Testis (tissue), 2 donors: ENCODE measurements at regions not wholly inside any gene's neighbourhood (a gene's known extent, or its start where the extent isn't known, plus 50 kb on each side); places are given as distances from the start of the nearest gene placed in this dataset.

Experiments
- DNase-seq: peaks from one replicate; pipeline ENCODE4 v3.0.0-alpha.2; 2019
- H3K27ac ChIP-seq, 2 donors: fragments of 200-600 bp; sonication (generic); one replicate each; pipeline ENCODE4 v1.5.1; 2019
- H3K27me3 ChIP-seq: fragments of 200-600 bp; sonication (generic); one replicate; pipeline ENCODE4 v1.5.1; 2019
- H3K36me3 ChIP-seq: fragments of 200-600 bp; sonication (generic); one replicate; pipeline ENCODE4 v1.5.1; 2017; ENCODE audit warnings: low read depth; ENCODE audit errors: missing control alignments
- H3K4me1 ChIP-seq: fragments of 200-600 bp; sonication (generic); one replicate; pipeline ENCODE4 v1.5.1; 2019
- H3K4me3 ChIP-seq, 2 donors: fragments of 200-600 bp; sonication (generic); one replicate each; pipeline ENCODE4 v1.5.1; 2017 to 2019
- H3K9me3 ChIP-seq: fragments of 200-600 bp; sonication (generic); one replicate; pipeline ENCODE4 v1.5.1; 2017
- POLR2A ChIP-seq: fragments of 450-650 bp; IDR thresholded peaks from one replicate; pipeline ENCODE4 v1.6.1; 2017; ENCODE audit warnings: antibody characterized with exemption, mild to moderate bottlenecking, moderate library complexity
- WGBS, 2 donors: methylation state at CpG; one replicate each; pipeline ENCODE4 v1.1.5; 2018; 5-methylcytosine and 5-hydroxymethylcytosine counted together
- intact Hi-C: fragments of 100-400 bp; cut with DNase I; formaldehyde crosslinking; loops from one replicate; pipeline ENCODE4 v1.15.1; 2023; ENCODE audit warnings: low total_unique reads
- TF ChIP-seq, protein P1 (sequence below), 3 experiments: fragments of 450-650 bp in 2 of 3; fragments of 200-600 bp in 1 of 3; sonication (generic) in 1 of 3; IDR thresholded peaks; one replicate each; pipeline ENCODE4 v1.5.1; 2016 to 2019; ENCODE audit warnings: antibody characterized with exemption in 3 of 3, mild to moderate bottlenecking in 2 of 3, moderate library complexity in 1 of 3

GRCh38 chr4:112900416-112900815 lies 149.0 kb upstream of the ANK2 start:
- DNase-seq: no peak
- H3K27ac ChIP-seq: no peak overlapping the region
- no peak for TF ChIP-seq POLR2A
- TF ChIP-seq, protein P1, sequence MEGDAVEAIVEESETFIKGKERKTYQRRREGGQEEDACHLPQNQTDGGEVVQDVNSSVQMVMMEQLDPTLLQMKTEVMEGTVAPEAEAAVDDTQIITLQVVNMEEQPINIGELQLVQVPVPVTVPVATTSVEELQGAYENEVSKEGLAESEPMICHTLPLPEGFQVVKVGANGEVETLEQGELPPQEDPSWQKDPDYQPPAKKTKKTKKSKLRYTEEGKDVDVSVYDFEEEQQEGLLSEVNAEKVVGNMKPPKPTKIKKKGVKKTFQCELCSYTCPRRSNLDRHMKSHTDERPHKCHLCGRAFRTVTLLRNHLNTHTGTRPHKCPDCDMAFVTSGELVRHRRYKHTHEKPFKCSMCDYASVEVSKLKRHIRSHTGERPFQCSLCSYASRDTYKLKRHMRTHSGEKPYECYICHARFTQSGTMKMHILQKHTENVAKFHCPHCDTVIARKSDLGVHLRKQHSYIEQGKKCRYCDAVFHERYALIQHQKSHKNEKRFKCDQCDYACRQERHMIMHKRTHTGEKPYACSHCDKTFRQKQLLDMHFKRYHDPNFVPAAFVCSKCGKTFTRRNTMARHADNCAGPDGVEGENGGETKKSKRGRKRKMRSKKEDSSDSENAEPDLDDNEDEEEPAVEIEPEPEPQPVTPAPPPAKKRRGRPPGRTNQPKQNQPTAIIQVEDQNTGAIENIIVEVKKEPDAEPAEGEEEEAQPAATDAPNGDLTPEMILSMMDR (IDR thresholded peaks at IDR 0.05): no peak
- H3K36me3 ChIP-seq: no peaks in the 10 kb centered on the region
- no peaks in the 10 kb centered on the region for H3K9me3 ChIP-seq
- no peak overlapping the region for H3K4me3 ChIP-seq
- intact Hi-C loops: no loop called here
- WGBS, 2 donors: 71 to 80% methylated on average over 2 of the region's 2 CpGs
- no peaks in the 10 kb centered on the region for H3K27me3 ChIP-seq
- H3K4me1 ChIP-seq: no peaks in the 10 kb centered on the region

GRCh38 chr4:112901962-112902411 lies 147.5 kb upstream of the ANK2 start:
- Histone ChIP-seq H3K27me3 (no peaks in the 10 kb centered on the region), H3K4me1 (no peaks in the 10 kb centered on the region), H3K4me3 (no peak overlapping the region), H3K9me3 (no peaks in the 10 kb centered on the region), H3K36me3 (no peaks in the 10 kb centered on the region), H3K27ac (no peak overlapping the region)
- no peak for DNase-seq
- WGBS, 2 donors: 71 to 75% methylated on average over 1 of the region's 1 CpG
- intact Hi-C loops: no loop called here
- no peak for TF ChIP-seq POLR2A
- TF ChIP-seq, protein P1 (IDR thresholded peaks at IDR 0.05): no peak

GRCh38 chr4:112905728-112906127 lies 143.7 kb upstream of the ANK2 start:
- H3K4me3 ChIP-seq: no peak overlapping the region
- H3K27me3 ChIP-seq: no peaks in the 10 kb centered on the region
- H3K27ac ChIP-seq: no peak overlapping the region
- no peaks in the 10 kb centered on the region for H3K9me3 ChIP-seq
- H3K36me3 ChIP-seq: no peaks in the 10 kb centered on the region
- no peak for DNase-seq
- intact Hi-C loops: no loop called here
- TF ChIP-seq, protein P1 (IDR thresholded peaks at IDR 0.05): no peak
- TF ChIP-seq POLR2A: no peak
- H3K4me1 ChIP-seq: no peaks in the 10 kb centered on the region
- 85 to 90% methylated on average over 4 of the region's 4 CpGs for WGBS, 2 donors

DNA sequence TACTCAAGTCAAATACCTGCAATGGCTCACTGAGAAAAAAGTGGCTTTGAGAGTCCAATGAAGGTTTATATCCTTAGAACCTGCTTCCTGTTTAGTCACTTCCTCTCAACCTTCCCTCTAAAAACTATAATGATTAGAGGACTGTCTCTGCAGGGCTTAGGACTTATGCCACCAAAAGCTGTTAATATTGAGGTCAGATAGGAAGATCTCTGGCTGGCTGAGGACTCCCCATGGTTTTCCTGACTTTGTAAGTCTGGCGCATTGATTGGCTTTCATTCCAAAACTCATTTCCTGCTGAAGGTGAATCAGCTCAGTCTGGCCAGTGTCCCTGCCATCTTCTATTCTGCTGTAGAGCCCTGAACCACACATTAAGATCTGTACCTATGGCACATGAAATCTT lies 140.9 kb upstream of the ANK2 start:
- Histone ChIP-seq H3K4me1 (no peaks in the 10 kb centered on the region), H3K36me3 (no peaks in the 10 kb centered on the region), H3K27ac (no peak overlapping the region), H3K4me3 (no peak overlapping the region), H3K9me3 (no peaks in the 10 kb centered on the region), H3K27me3 (no peaks in the 10 kb centered on the region)
- DNase-seq: no peak
- WGBS, 2 donors: 92 to 100% methylated on average over 1 of the region's 1 CpG
- intact Hi-C loops: no loop called here
- TF ChIP-seq POLR2A: no peak
- TF ChIP-seq, protein P1 (IDR thresholded peaks at IDR 0.05): no peak

GRCh38 chr4:112910109-112910736 lies 139.2 kb upstream of the ANK2 start:
- no peak for TF ChIP-seq POLR2A
- TF ChIP-seq, protein P1 (IDR thresholded peaks at IDR 0.05): peak in 1 of 3 experiments; percentile 5
- peak overlapping the region in 1 of 2 donors; percentile 1 for H3K27ac ChIP-seq
- H3K4me3 ChIP-seq: peak overlapping the region in 1 of 2 donors; percentile 0
- intact Hi-C loops: no loop called here
- DNase-seq: no peak
- 15 to 19% methylated on average over 7 of the region's 7 CpGs for whole genome bisulfite sequencing, 2 donors
- no peaks in the 10 kb centered on the region for H3K9me3 ChIP-seq
- no peaks in the 10 kb centered on the region for H3K36me3 ChIP-seq
- H3K27me3 ChIP-seq: no peaks in the 10 kb centered on the region
- no peaks in the 10 kb centered on the region for H3K4me1 ChIP-seq
